Bronchial epithelial cell (primary cell): ENCODE measurements at regions not wholly inside any gene's neighbourhood (a gene's known extent, or its start where the extent isn't known, plus 50 kb on each side); places are given as distances from the start of the nearest gene placed in this dataset.
"Not testable (repeated sequence)": the region's sequence is repeated elsewhere in the genome, so short reads cannot be mapped to it uniquely, and the experiment has no call there.

ENCODE experiments used
- DNase-seq: peaks from one replicate; pipeline ENCODE4 v3.0.0-alpha.2; 2010; ENCODE audit warnings: low read depth
- FAIRE-seq: peaks from 2 replicates; lab custom pipeline; 2011; peaks lifted over from hg19 to GRCh38; lab: Jason Lieb, UNC
- H3K27me3 ChIP-seq: 2 replicates; pipeline ENCODE4 v1.5.1; 2011; ENCODE audit warnings: low read length; ENCODE audit not compliant: control insufficient read depth, insufficient read depth
- H3K36me3 ChIP-seq: 2 replicates; pipeline ENCODE4 v1.5.1; 2011; ENCODE audit warnings: low read length; ENCODE audit not compliant: control insufficient read depth, insufficient read depth
- H3K4me3 ChIP-seq: 2 replicates; pipeline ENCODE4 v1.5.1; 2011; ENCODE audit warnings: mild to moderate bottlenecking, low read depth, low read length, control low read depth
- TF ChIP-seq, protein P1 (sequence below): IDR thresholded peaks from 2 replicates; pipeline ENCODE4 v1.5.1; 2011; ENCODE audit warnings: mild to moderate bottlenecking, moderate library complexity, low read length, control low read depth, inconsistent platforms; ENCODE audit not compliant: insufficient read depth, severe bottlenecking

DNA sequence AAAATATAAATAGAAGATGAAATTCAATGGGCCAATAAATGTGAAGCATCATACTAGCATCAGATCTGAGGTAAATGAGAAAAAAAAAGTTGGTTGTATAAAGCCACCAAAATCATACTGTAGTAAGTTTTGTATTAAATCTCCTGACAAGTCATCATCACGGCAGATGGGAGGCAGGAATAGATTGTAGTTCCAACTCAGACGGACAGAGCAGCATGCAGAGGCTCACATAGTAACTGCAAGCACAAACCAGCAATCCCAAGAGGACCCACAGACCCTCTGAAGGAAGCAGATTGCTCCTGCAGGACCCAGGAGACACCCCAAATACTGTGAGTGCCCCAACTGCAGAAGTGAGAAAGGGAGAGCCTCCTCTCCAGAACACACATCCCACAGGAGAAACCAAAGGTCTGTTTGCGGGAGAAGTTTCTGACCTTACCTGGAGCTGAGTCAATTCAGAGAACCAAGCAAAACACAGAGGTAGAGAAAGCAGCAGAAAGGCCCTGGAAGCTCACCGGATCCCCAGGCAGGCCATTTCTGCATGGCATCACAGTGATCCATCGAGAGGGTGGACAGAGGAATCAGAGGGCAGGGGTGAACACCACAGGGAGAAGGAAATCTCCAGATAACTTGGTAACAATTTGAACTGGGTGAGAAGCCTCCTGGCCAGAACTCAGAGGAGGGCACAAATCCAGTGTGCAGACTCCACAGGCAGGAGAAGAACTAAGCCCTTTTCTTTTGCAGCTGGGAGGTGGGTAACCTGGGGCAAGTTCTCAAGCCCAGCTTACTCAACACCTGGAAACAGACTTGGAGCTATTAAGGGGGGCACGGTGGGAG lies 141.6 kb upstream of the ARHGEF26 start:
- TF ChIP-seq, protein P1, sequence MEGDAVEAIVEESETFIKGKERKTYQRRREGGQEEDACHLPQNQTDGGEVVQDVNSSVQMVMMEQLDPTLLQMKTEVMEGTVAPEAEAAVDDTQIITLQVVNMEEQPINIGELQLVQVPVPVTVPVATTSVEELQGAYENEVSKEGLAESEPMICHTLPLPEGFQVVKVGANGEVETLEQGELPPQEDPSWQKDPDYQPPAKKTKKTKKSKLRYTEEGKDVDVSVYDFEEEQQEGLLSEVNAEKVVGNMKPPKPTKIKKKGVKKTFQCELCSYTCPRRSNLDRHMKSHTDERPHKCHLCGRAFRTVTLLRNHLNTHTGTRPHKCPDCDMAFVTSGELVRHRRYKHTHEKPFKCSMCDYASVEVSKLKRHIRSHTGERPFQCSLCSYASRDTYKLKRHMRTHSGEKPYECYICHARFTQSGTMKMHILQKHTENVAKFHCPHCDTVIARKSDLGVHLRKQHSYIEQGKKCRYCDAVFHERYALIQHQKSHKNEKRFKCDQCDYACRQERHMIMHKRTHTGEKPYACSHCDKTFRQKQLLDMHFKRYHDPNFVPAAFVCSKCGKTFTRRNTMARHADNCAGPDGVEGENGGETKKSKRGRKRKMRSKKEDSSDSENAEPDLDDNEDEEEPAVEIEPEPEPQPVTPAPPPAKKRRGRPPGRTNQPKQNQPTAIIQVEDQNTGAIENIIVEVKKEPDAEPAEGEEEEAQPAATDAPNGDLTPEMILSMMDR: no peak
- FAIRE-seq: peak; percentile 18
- DNase-seq: no peak

DNA sequence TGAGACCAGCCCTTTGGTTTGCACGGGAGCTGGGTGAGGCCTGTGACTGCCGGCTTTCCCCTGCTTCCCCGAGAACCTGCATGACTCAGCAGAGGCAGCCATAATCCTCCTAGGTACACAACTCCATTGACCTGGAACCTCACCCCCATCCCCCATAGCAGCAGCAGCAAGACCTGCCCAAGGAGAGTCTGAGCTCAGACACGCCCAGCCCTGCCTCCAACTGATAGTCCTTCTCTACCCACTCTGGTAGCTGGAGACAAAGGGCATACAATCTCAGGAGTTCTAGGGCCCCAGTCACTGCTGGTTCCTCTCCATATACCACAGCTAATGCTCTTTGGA lies 141.0 kb upstream of the ARHGEF26 start:
- TF ChIP-seq, protein P1: no peak
- H3K4me3 ChIP-seq: no peak overlapping the region
- H3K27me3 ChIP-seq: no peaks in the 10 kb centered on the region
- no peaks in the 10 kb centered on the region for H3K36me3 ChIP-seq
- DNase-seq (peak; percentile 75), FAIRE-seq (peak; percentile 66)

More for the DNA sequence above, 141.6 kb upstream of the ARHGEF26 start:
- Histone ChIP-seq H3K36me3 (no peaks in the 10 kb centered on the region), H3K27me3 (no peaks in the 10 kb centered on the region), H3K4me3 (no peak overlapping the region)

DNA sequence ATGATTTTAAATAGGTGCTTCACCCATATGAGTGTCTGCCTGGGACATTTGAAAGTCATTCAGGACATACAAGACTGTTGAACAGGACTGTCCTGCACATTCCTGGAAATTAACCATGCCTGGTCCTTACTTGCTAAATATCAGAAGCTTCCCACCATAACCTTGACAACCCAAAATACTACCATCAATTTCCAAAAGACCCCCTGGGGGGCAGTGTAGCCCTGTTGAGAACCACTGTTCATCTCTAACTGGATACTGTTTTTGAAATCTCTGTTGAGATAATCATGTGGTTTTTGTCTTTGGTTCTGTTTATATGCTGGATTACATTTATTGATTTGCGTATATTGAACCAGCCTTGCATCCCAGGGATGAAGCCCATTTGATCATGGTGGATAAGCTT lies 123.8 kb upstream of the ARHGEF26 start:
- H3K27me3 ChIP-seq, H3K36me3 ChIP-seq, H3K4me3 ChIP-seq, FAIRE-seq, DNase-seq: not testable (repeated sequence)

DNA sequence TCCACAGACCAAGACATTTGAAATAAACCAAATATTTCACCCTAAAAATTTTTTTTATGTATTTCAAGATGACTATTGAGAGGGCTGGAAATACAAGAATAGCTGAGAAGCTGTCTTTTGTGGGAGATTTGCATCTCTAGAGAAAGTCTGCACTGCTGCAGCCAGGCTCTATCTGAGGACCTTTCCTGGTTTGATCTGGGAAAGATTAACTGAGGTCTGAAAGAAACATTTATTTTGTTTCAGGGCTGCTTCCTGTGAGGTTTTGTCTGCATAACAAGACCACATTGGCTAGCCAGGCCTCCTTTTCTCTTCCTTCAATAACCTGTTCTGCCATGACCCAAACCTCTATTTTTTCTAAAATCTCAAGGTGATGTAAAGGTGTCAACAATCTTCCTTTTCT lies 117.5 kb upstream of the ARHGEF26 start:
- DNase-seq: no peak
- no peak for FAIRE-seq
- H3K36me3 ChIP-seq: no peaks in the 10 kb centered on the region
- no peak overlapping the region for H3K4me3 ChIP-seq
- TF ChIP-seq, protein P1: no peak
- H3K27me3 ChIP-seq: no peaks in the 10 kb centered on the region

DNA sequence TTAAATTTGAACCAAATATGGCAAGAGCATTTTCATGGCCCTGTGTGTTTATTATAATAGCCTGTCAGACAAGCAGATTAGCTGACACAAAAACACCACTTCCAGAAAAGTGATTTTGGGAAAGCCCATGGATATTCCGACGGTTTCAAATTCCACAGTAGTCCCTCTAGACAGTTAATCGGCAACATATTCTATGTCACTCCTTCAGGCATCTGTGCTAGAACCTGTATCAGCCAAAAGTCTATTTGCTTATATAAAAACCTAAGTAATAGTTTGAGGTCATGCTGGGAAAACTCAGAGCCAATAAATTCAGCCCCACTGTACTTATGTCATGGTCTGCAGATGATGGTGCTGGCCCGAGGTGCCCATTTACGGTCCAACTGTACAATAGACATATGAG lies 110.2 kb upstream of the ARHGEF26 start:
- Histone ChIP-seq H3K27me3 (no peaks in the 10 kb centered on the region), H3K4me3 (no peak overlapping the region), H3K36me3 (no peaks in the 10 kb centered on the region)
- TF ChIP-seq, protein P1: no peak
- FAIRE-seq (no peak), DNase-seq (no peak)

DNA sequence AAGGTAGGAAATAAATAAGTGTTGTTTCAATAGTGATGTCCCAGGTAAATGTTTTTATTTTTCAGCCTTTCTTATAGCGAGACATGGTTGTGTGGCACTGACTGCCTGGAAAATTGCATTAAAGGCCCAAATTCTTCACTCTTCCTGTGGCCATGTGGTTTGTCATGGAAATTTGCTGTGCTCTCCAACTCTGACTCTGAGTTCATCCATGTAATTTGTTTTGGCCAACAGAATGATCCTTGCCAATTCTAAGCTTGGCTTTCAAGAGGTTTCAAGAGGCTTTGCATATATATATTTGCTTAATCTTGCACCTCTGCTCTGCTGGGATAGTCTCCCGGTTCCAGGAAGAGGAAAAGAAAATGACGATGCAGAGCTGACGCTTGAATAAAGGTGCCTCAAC lies 107.5 kb upstream of the ARHGEF26 start:
- FAIRE-seq (no peak), DNase-seq (no peak)
- TF ChIP-seq, protein P1: no peak
- Histone ChIP-seq H3K27me3 (no peaks in the 10 kb centered on the region), H3K4me3 (no peak overlapping the region), H3K36me3 (no peaks in the 10 kb centered on the region)
